ENCODE measurements at regions not wholly inside any gene's neighbourhood (a gene's known extent, or its start where the extent isn't known, plus 50 kb on each side); places are given as distances from the start of the nearest gene placed in this dataset.

- H3K79me1 ChIP-seq (ENCODE audit: low read depth in 1 of 2, low read length in 2 of 2): no peaks in the 10 kb centered on the region
- no peak for ATAC-seq (ENCODE audit: low read depth)
- in situ Hi-C loops (cut with MboI; ENCODE audit: low sequenced_read_pairs): no loop called here
These were observed 234.4 kb upstream of the KIF2B start for GRCh38 chr17:53588317-53588716.

More at GRCh38 chr17:53588317-53588716, 234.4 kb upstream of the KIF2B start:
- no peak overlapping the region for H4K8ac ChIP-seq (ENCODE audit: low read depth in 2 of 2, low read length in 2 of 2)
- POLR2A ChIA-PET (ENCODE audit: unreplicated experiment): no interaction called here
- intact Hi-C loops (cut with micrococcal nuclease): no loop called here
- H2BK20ac ChIP-seq (ENCODE audit: low read depth, low read length): no peak overlapping the region
- no peak overlapping the region for H2BK5ac ChIP-seq (ENCODE audit: low read depth, low read length, poor library complexity, severe bottlenecking)
- H4K91ac ChIP-seq (ENCODE audit: insufficient read depth, low read depth, low read length): no peak overlapping the region
- no peak overlapping the region for H2AK9ac ChIP-seq (replicated peaks; ENCODE audit: low read depth, low read length, poor library complexity)
- H2BK15ac ChIP-seq (ENCODE audit: low read depth, low read length): no peak overlapping the region
- CTCF ChIA-PET: no interaction called here
- H3K9me3 ChIP-seq (ENCODE audit: control insufficient read depth, insufficient read depth, low read length): peaks cover 2% of the 10 kb centered on the region; the same call in 1 of the 2 replicates
- H3K4me3 ChIP-seq (ENCODE audit: insufficient read depth, low read depth, low read length): no peak overlapping the region
- no peaks in the 10 kb centered on the region for H3K9me1 ChIP-seq (ENCODE audit: insufficient read depth, low read length)
- no peaks in the 10 kb centered on the region for H4K20me1 ChIP-seq (ENCODE audit: insufficient read depth, low read length)
- H3K27me3 ChIP-seq (ENCODE audit: control insufficient read depth, insufficient read depth, low read length): no peaks in the 10 kb centered on the region
- no peaks in the 10 kb centered on the region for H3K36me3 ChIP-seq (ENCODE audit: control insufficient read depth, insufficient read depth, low read length)
- no peak overlapping the region for H2AK5ac ChIP-seq (ENCODE audit: low read depth, low read length)
- dilution Hi-C loops (cut with HindIII; ENCODE audit: low sequenced_read_pairs, unreplicated experiment): no loop called here
- H2BK120ac ChIP-seq (ENCODE audit: low read depth, low read length): no peak overlapping the region
- H3K14ac ChIP-seq (replicated peaks; ENCODE audit: low read depth, low read length): no peak overlapping the region
- no peak overlapping the region for H3K4me2 ChIP-seq (ENCODE audit: low read depth, low read length)
- no peak for DNase-seq
- H3K56ac ChIP-seq (ENCODE audit: extremely low read depth, insufficient read depth, low read length): no peak overlapping the region
- H3K4ac ChIP-seq (ENCODE audit: low read depth, low read length): no peak overlapping the region
- H2AFZ ChIP-seq (replicated peaks; ENCODE audit: low read length, poor library complexity): no peak overlapping the region
- no peak for TF ChIP-seq CTCF (conservative IDR thresholded peaks at IDR 0.05; ENCODE audit: low read depth, low read length)
- no peak for TF ChIP-seq CEBPB (IDR thresholded peaks at IDR 0.05; ENCODE audit: low read depth, low read length)
- no peak for TF ChIP-seq MXI1 (IDR thresholded peaks at IDR 0.05; ENCODE audit: borderline replicate concordance, low read depth, low read length)
- peak; percentile 62; the same call in 1 of the 2 replicates for TF ChIP-seq NFE2L2 (IDR thresholded peaks at IDR 0.05; ENCODE audit: low read depth, low read length)
- TF ChIP-seq CHD1 (IDR thresholded peaks at IDR 0.05; ENCODE audit: low read depth, low read length): no peak
- no peak for TF ChIP-seq RAD21 (IDR thresholded peaks at IDR 0.05; ENCODE audit: low read length)
- H3K4me1 ChIP-seq (ENCODE audit: control insufficient read depth, insufficient read depth, low read length): no peaks in the 10 kb centered on the region
- H3K23ac ChIP-seq (ENCODE audit: low read depth, low read length): no peak overlapping the region
- H3K18ac ChIP-seq (ENCODE audit: low read depth, low read length): no peak overlapping the region
- H3K27ac ChIP-seq (ENCODE audit: insufficient read depth, low read length): no peak overlapping the region
- no peak overlapping the region for H3K9ac ChIP-seq (ENCODE audit: low read depth, low read length)
- no TSS peak for BruUV-seq (replicated peaks)
- no peak overlapping the region for H4K5ac ChIP-seq (ENCODE audit: low read depth, low read length)

Data from IMR-90 (cell line).